ENCODE measurements at regions not wholly inside any gene's neighbourhood (a gene's known extent, or its start where the extent isn't known, plus 50 kb on each side); places are given as distances from the start of the nearest gene placed in this dataset.

- TF ChIP-seq POLR2A (IDR thresholded peaks at IDR 0.05) (no peak), CTCF (IDR thresholded peaks at IDR 0.05) (no peak)
Observed at GRCh38 chr6:147700436-147701209, 192.1 kb downstream of the SAMD5 start.

Measured in body of pancreas (tissue), 4 donors.